Right cardiac atrium (tissue), 5 donors: ENCODE measurements at regions not wholly inside any gene's neighbourhood (a gene's known extent, or its start where the extent isn't known, plus 50 kb on each side); places are given as distances from the start of the nearest gene placed in this dataset.
A peak's percentile ranks its signal among the peaks of the same experiment; 100 is the strongest.

Source experiments
- ATAC-seq, 2 donors: fragments of 200-7000 bp; cut with Tn5 transposase; one replicate each; pipeline versions ENCODE4 v1.8.0 to v1.9.1; 2020; ENCODE audit warnings: moderate library complexity in 2 of 2, mild to moderate bottlenecking in 1 of 2
- DNase-seq, 3 donors: peaks; one replicate each; pipeline ENCODE4 v3.0.0-alpha.2; 2020
- H3K27ac ChIP-seq: one replicate; pipeline ENCODE4 v1.5.1; 2013; ENCODE audit warnings: mild to moderate bottlenecking, low read length, control low read depth, moderate library complexity
- H3K27me3 ChIP-seq: one replicate; pipeline ENCODE4 v1.6.1; 2013; ENCODE audit not compliant: control insufficient read depth, insufficient read depth
- H3K4me1 ChIP-seq: one replicate; pipeline ENCODE4 v1.6.1; 2013; ENCODE audit warnings: low read length; ENCODE audit not compliant: control insufficient read depth, insufficient read depth
- H3K4me3 ChIP-seq: one replicate; pipeline ENCODE4 v1.5.1; 2013; ENCODE audit warnings: low read length, control low read depth
- H3K9me3 ChIP-seq: one replicate; pipeline ENCODE4 v1.6.1; 2013; ENCODE audit warnings: low read length; ENCODE audit not compliant: control insufficient read depth
- WGBS: extraction: QIAGEN DNeasy Blood & Tissue Kit; methylation state at CpG from one replicate; pipeline ENCODE4 v1.1.7; 2013; 5-methylcytosine and 5-hydroxymethylcytosine counted together
- intact Hi-C, 4 donors: fragments of 100-400 bp; cut with DNase I; formaldehyde crosslinking; loops; one replicate each; pipeline versions ENCODE4 v1.11.0 to v1.14.0; 2022 to 2023
- donor health status: healthy with polysubstance abuse.
- donor health status: DM: no; HTN: yes; CAD: no.
- donor health status: DM: no; HTN: no; CAD: no.
- donor health status: DM: no; HTN: yes; CAD: no; lungs with severe emphysema.
- donor health status: DM: yes; HTN: yes; CAD: no.

DNA sequence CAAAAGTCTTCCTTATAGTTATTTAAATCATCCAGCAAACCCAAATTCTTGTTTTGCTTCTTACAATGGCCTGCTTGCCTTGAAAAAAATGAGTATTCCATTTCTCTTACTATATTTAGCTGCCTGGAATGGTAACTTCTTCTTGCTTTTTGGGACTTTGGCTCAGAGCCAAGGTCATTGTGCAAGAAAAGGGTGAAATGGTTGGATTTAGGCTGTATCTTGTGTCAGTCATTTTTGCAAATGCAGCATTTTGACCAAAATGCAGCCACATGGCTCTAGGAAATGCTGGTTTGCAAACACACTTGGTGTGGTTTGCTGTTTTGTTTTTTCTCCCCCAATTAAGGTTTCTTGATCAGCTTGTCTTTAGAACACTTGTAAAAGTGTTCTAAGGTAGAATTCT, 133.3 kb upstream of the ELL2 start:
- no peak overlapping the region for H3K27ac ChIP-seq
- H3K4me1 ChIP-seq: no peaks in the 10 kb centered on the region
- DNase-seq (peak in 1 of 3 donors; percentile 24), ATAC-seq (no peak)
- H3K4me3 ChIP-seq: no peak overlapping the region
- H3K9me3 ChIP-seq: no peaks in the 10 kb centered on the region
- intact Hi-C loops: no loop called here
- no peaks in the 10 kb centered on the region for H3K27me3 ChIP-seq

DNA sequence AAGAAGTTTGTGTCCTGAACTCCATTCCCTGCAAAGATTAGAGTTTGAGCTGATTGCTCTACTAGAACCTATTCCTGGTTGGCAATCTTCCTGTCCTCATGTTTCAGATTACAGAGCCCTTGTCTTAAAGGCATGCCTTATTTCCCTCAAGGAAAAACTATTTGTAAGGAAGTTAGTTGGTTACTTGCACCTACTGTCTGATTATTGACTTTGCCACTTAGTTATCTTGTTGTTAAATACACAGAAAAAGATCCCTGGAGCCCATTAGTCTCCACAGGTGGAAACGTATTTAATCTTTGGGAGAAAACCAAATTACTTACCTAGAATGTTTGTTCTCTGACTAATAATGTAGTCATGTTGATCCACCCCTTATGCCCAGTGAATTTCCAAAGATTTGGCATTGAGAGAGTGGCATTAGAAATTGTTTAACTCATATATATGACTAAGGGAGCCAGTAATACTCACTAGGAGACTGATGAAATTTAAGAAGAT, 132.3 kb upstream of the ELL2 start:
- intact Hi-C loops: no loop called here

DNA sequence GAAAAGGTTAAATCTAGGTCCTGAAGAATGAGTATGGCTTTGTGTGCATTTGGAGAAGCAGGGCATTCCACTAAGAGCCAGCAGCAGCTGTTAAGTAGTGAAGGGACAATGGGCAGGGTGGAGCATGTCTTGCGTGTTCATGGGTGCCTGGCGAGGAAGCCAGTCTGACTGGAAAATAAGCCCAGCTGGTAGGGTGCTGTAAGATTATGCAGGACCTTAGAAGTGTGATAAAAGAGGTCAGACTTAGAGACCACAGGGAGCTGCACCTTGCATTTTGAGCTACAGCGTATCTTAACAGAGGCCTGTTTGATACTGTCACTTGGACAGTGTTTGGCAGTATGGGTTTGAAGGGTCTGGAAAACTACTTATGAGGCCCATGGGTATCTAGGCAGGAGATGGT, 131.7 kb upstream of the ELL2 start:
- DNase-seq (no peak), ATAC-seq (no peak)
- intact Hi-C loops: no loop called here
- Histone ChIP-seq H3K27ac (no peak overlapping the region), H3K9me3 (no peaks in the 10 kb centered on the region), H3K27me3 (no peaks in the 10 kb centered on the region), H3K4me3 (no peak overlapping the region), H3K4me1 (no peaks in the 10 kb centered on the region)
- WGBS: 96% methylated on average over 3 of the region's 3 CpGs

More for the DNA sequence above, 132.3 kb upstream of the ELL2 start:
- ATAC-seq: no peak
- H3K27ac ChIP-seq: no peak overlapping the region
- no peak overlapping the region for H3K4me3 ChIP-seq
- H3K4me1 ChIP-seq: no peaks in the 10 kb centered on the region
- H3K9me3 ChIP-seq: no peaks in the 10 kb centered on the region
- WGBS: 69% methylated on average over 1 of the region's 1 CpG
- H3K27me3 ChIP-seq: no peaks in the 10 kb centered on the region
- no peak for DNase-seq

DNA sequence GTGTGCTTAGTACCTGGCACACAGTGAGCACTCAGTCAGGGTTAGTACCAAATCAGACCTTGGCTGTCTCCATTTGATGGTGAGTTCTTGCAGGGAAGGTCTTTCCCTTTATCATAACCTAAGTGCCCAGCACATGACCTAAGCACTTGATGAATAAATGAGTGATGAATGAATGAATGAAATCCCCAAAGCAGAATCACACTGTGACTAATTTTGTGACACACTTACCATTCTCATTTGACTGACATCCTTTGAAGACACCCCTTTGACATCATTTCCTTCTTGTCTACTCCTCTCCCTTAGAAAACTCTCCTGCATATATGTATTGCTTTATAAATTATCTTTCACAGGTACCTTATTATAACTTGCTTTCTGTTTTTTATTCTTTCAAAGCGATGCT, 130.2 kb upstream of the ELL2 start:
- Histone ChIP-seq H3K4me1 (no peaks in the 10 kb centered on the region), H3K27ac (no peak overlapping the region), H3K9me3 (no peaks in the 10 kb centered on the region), H3K4me3 (no peak overlapping the region), H3K27me3 (no peaks in the 10 kb centered on the region)
- intact Hi-C loops: no loop called here
- no peak for DNase-seq
- no peak for ATAC-seq
- 98% methylated on average over 1 of the region's 1 CpG for WGBS

DNA sequence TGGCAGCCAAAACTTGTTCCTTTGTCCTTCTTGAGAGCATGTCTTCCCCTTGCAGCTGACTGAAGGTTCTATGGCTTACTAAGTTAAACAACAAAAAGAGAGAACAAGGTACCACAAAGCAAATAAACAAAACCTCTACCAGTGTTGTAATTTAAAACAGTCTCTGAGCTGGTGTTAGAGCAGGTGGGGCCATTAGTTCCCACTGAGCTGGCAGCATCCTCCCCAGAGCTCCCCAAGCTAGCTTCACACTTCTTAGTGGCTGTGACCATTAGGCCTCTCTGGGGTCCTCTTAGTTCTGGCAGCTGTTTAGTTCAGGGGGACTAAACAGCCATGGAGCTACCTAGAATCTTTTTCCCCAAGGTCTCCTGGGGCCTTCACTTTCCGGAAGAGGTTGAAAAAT, 128.6 kb upstream of the ELL2 start:
- intact Hi-C loops: no loop called here
- 84% methylated on average over 1 of the region's 1 CpG for WGBS
- ATAC-seq: no peak

DNA sequence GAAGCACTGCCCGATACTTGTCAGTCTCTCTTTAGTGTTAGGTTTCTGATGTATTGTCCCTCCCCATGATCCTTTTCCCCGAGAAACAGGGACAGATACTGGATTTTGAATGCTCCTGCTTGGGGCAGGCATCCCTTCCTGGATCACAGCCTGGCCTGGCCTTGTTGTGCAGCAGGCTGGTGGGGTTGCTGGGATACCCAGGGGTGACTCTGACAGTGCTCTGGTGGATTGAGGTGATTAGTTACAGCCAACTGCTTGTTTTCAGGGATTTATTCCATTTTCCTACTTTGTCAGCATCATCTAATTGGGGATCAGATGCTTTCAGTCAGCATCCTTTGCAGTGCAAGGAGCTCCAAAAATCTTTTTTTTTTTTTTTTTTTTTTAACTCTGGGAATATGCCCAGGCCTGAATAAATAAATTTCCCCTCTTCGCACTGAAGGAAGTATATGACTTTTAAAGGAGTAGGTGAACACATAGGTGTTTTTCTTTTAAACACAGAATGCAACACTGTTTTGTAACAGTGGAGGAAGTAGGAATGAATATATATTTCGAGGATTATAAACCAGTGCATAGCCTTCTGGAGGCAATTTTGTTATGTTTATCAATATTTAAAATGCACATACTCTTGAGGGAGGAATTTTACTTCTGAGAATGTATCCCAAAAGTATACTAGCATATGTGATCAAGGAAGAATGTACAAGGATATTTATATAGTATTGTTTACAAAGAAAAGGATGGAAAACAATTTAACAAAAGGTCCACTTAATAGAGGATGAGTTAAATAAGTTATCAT, 127.3 kb upstream of the ELL2 start:
- H3K4me3 ChIP-seq: no peak overlapping the region
- intact Hi-C loops: no loop called here
- H3K27ac ChIP-seq: no peak overlapping the region
- ATAC-seq (no peak), DNase-seq (no peak)
- H3K9me3 ChIP-seq: no peaks in the 10 kb centered on the region
- H3K4me1 ChIP-seq: no peaks in the 10 kb centered on the region
- no peaks in the 10 kb centered on the region for H3K27me3 ChIP-seq
- WGBS: 84% methylated on average over 4 of the region's 4 CpGs

More for the DNA sequence above, 128.6 kb upstream of the ELL2 start:
- no peak for DNase-seq
- H3K27ac ChIP-seq: no peak overlapping the region
- H3K9me3 ChIP-seq: no peaks in the 10 kb centered on the region
- no peaks in the 10 kb centered on the region for H3K4me1 ChIP-seq
- no peaks in the 10 kb centered on the region for H3K27me3 ChIP-seq
- no peak overlapping the region for H3K4me3 ChIP-seq

DNA sequence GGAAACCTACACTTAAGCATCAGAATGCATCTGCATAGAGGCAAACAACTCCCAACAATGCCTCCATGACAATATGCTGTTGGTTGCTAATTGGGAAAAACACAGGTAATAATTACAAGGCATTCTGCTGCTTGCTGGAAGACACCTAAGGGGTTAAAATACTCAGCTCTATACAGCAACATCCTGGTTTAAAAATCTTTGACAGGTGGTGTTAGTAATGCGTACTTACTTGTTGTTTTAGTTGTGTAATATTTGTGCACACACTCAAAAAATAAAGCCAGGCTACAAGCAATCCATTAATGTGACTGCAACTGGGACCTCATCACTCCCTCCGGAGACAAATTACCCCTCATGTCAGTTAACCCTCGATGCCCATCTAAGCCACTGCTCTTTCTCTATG, 126.3 kb upstream of the ELL2 start:
- 65% methylated on average over 3 of the region's 3 CpGs for WGBS
- H3K9me3 ChIP-seq: no peaks in the 10 kb centered on the region
- H3K4me3 ChIP-seq: no peak overlapping the region
- no peak overlapping the region for H3K27ac ChIP-seq
- intact Hi-C loops: no loop called here
- no peaks in the 10 kb centered on the region for H3K27me3 ChIP-seq
- no peaks in the 10 kb centered on the region for H3K4me1 ChIP-seq
- ATAC-seq (no peak), DNase-seq (no peak)

DNA sequence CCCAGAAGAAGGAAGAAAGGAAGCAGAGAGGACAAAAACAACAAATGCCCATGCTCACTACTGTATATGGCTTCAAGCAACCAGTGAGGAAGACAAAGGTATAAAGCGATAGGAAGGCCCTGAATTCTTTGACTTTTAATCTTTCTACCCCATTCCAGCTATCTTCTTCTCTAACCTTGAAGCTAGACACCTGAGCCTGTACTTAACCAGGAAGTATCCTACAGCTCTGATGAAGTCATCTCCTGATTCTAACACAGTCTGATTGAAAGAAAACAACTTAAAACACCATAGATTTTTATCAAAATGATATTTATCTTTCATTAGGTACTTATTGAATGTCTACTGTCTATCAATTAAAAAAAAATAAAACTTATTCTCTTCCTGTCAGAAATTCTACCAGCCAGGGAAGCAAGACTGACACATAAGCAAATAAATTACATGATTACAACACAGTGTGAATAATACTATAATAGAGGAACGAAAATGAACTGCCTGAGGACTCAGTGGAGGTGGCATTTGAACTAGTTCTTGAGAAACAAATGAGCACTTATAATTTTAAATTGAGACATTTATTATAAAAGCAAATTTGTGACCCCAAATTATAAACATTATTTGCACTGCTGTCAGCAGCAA, 123.3 kb upstream of the ELL2 start:
- no peak for ATAC-seq
- no peak overlapping the region for H3K4me3 ChIP-seq
- no peaks in the 10 kb centered on the region for H3K27me3 ChIP-seq
- WGBS: 85% methylated on average over 2 of the region's 2 CpGs
- intact Hi-C loops: no loop called here
- no peak overlapping the region for H3K27ac ChIP-seq
- H3K9me3 ChIP-seq: no peaks in the 10 kb centered on the region
- no peak for DNase-seq
- H3K4me1 ChIP-seq: peaks cover 2% of the 10 kb centered on the region

DNA sequence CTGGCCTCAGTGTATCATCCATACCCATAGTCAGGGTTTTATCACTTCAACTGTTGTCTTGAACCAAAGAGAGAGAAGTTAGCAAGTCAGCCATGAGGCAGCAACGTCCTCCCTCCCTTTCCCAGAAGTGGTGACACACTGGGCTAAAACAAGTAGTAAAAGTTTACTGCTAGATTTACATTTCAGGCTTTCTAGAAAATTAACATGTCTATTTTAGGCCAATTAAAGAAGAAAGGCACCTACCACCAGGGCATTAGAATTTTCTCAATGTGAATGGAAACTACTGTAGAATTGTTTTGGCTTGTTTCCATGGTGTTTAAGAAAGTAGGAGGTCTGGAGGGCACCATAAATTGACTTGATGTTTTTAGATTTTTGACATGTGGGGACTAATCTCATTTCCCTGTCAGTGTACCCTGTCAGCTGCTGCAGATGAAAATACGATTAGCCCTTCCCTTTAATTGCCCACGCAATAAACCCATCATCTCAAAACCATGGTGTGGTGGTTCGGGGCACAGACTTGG, 121.8 kb upstream of the ELL2 start:
- 55% methylated on average over 4 of the region's 4 CpGs for WGBS
- ATAC-seq (no peak), DNase-seq (no peak)
- Histone ChIP-seq H3K4me3 (no peak overlapping the region), H3K27me3 (no peaks in the 10 kb centered on the region), H3K4me1 (peaks cover 2% of the 10 kb centered on the region), H3K27ac (no peak overlapping the region), H3K9me3 (no peaks in the 10 kb centered on the region)
- intact Hi-C loops: no loop called here

DNA sequence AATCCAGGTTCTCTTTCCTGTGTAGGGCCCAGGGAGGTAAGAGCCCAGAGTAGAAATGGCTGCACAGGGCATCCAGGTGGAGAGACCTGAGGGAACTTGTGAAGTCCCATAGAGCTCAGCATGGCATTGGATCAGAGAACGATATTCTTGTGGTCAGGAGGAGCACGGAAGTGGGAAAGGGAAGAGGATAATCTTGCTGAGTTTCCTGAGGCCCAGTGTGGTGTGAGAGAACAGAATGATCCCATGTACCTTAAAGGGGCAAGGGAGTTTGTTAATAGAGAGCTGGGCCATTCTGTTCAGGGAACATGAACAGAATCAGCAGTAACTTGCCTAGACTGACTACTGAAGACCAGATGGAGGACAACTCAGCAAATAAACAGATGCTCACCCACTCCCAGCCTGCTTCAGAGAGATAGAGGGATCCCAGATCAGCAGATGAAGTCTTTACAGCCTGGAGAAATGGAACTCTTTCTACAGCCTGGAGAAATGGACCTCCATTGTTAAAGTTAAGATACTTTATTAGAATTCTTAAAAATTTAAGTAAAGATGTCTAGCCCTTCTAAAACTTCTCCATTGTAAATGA, 119.7 kb upstream of the ELL2 start:
- H3K4me3 ChIP-seq: no peak overlapping the region
- ATAC-seq (no peak), DNase-seq (no peak)
- no peak overlapping the region for H3K27ac ChIP-seq
- WGBS: 67% methylated on average over 2 of the region's 2 CpGs
- H3K9me3 ChIP-seq: no peaks in the 10 kb centered on the region
- intact Hi-C loops: no loop called here
- H3K27me3 ChIP-seq: no peaks in the 10 kb centered on the region
- H3K4me1 ChIP-seq: peaks cover 2% of the 10 kb centered on the region

DNA sequence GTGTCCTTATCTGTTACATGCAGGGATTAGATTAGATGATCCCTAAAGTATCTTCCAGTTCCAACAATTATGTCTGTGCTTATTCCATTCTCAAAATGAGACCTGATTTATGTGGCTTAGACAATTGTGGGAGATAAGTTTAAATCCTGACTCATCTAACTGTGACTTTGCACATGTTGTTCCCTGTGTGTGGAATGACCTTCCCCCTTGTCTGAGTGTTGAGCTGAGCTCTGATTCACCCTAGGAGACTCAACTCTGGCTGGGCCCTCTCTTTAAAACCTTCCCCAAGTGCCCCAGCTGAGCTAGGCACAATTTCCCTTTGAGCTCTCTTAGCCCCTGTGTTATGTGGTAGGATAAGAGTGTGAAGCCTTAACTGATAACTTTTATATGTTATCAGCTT, 118.9 kb upstream of the ELL2 start:
- no peak for ATAC-seq
- Histone ChIP-seq H3K27me3 (no peaks in the 10 kb centered on the region), H3K4me3 (no peak overlapping the region), H3K4me1 (peaks cover 2% of the 10 kb centered on the region), H3K27ac (no peak overlapping the region), H3K9me3 (no peaks in the 10 kb centered on the region)
- no peak for DNase-seq
- intact Hi-C loops: no loop called here
